Endothelial cell of umbilical vein (primary cell): ENCODE measurements at regions not wholly inside any gene's neighbourhood (a gene's known extent, or its start where the extent isn't known, plus 50 kb on each side); places are given as distances from the start of the nearest gene placed in this dataset.

Experiments used
- BruUV-seq: library from RNA; stranded (reverse); fragments of 400-500 nt; replicated peaks from 2 replicates; lab custom pipeline; 2021; lab: Mats Ljungman, UMichigan
- CTCF ChIA-PET: fragments of 300-600, 350-600 bp; sonication (Branson Sonifier 250); formaldehyde crosslinking; loops from one replicate; lab custom pipeline; 2021; ENCODE audit warnings: antibody characterized with exemption, inconsistent platforms; lab: Charles Lee
- POLR2A ChIA-PET: fragments of 300-600, 350-600 bp; sonication (Branson Sonifier 250); formaldehyde crosslinking; loops from one replicate; lab custom pipeline; 2021; ENCODE audit warnings: antibody characterized with exemption, inconsistent platforms; lab: Charles Lee
- DNase-seq: peaks from one replicate; pipeline ENCODE4 v3.0.0-alpha.2; 2011; ENCODE audit warnings: low read depth, low spot score
- FAIRE-seq: peaks from 2 replicates; lab custom pipeline; 2011; peaks lifted over from hg19 to GRCh38; lab: Jason Lieb, UNC
- H2AFZ ChIP-seq: 2 replicates; pipeline ENCODE4 v1.6.0; 2012; ENCODE audit warnings: low read depth, low read length, control low read depth, inconsistent platforms
- H3K27ac ChIP-seq: 2 replicates; pipeline ENCODE4 v1.5.1; 2011; ENCODE audit warnings: low read depth, mild to moderate bottlenecking, control low read depth, low read length, moderate library complexity; ENCODE audit not compliant: insufficient read depth
- H3K27me3 ChIP-seq, 2 experiments: 2 replicates each; pipeline versions ENCODE4 v1.6.0 to v1.6.1; 2011; ENCODE audit warnings: low read length in 2 of 2, mixed read lengths in 1 of 2; ENCODE audit not compliant: control insufficient read depth in 2 of 2, insufficient read depth in 2 of 2
- H3K36me3 ChIP-seq, 2 experiments: 2 replicates in 1 of 2; 3 replicates in 1 of 2; pipeline ENCODE4 v1.5.1; 2011; ENCODE audit warnings: low read length in 2 of 2, mild to moderate bottlenecking in 1 of 2, moderate library complexity in 1 of 2; ENCODE audit not compliant: control insufficient read depth in 2 of 2, insufficient read depth in 2 of 2; ENCODE audit errors: extremely low read depth in 1 of 2
- H3K4me1 ChIP-seq: 3 replicates; pipeline ENCODE4 v1.5.1; 2011; ENCODE audit warnings: mild to moderate bottlenecking, low read length; ENCODE audit not compliant: control insufficient read depth, insufficient read depth; ENCODE audit errors: extremely low read depth
- H3K4me2 ChIP-seq: 2 replicates; pipeline ENCODE4 v1.6.1; 2011; ENCODE audit warnings: low read length, control low read depth, mixed read lengths; ENCODE audit not compliant: insufficient read depth
- H3K4me3 ChIP-seq, 3 experiments: fragments of 200-600 bp in 1 of 3; sonication (generic), shearing (Covaris generic) in 1 of 3; replicated peaks in 1 of 3; 2 replicates each; pipeline ENCODE4 v1.5.1; 2011 to 2016; ENCODE audit warnings: control low read depth in 3 of 3, low read length in 3 of 3, mild to moderate bottlenecking in 2 of 3, inconsistent platforms in 1 of 3, low read depth in 1 of 3, moderate library complexity in 1 of 3; ENCODE audit not compliant: insufficient read depth in 1 of 3
- H3K79me2 ChIP-seq: 2 replicates; pipeline ENCODE4 v1.6.0; 2012; ENCODE audit warnings: low read length, inconsistent platforms; ENCODE audit not compliant: control insufficient read depth, insufficient read depth
- H3K9ac ChIP-seq: replicated peaks from 2 replicates; pipeline ENCODE3; 2011; ENCODE audit warnings: low read length, control low read depth; ENCODE audit not compliant: insufficient read depth; ENCODE audit errors: extremely low read depth
- H3K9me1 ChIP-seq: replicated peaks from 3 replicates; pipeline ENCODE4 v1.6.0; 2011; ENCODE audit warnings: mild to moderate bottlenecking, low read length; ENCODE audit not compliant: control insufficient read depth, insufficient read depth; ENCODE audit errors: extremely low read depth
- H3K9me3 ChIP-seq: replicated peaks from 2 replicates; pipeline ENCODE4 v1.5.1; 2012; ENCODE audit warnings: low read length, inconsistent platforms; ENCODE audit not compliant: control insufficient read depth, insufficient read depth
- H4K20me1 ChIP-seq: replicated peaks from 2 replicates; pipeline ENCODE3; 2011; ENCODE audit warnings: mild to moderate bottlenecking, low read length; ENCODE audit not compliant: control insufficient read depth, insufficient read depth; ENCODE audit errors: extremely low read depth
- EZH2 ChIP-seq: IDR thresholded peaks from 2 replicates; pipeline ENCODE4 v1.6.1; 2012; ENCODE audit warnings: borderline replicate concordance, low read depth, mild to moderate bottlenecking, moderate library complexity, low read length, inconsistent platforms; ENCODE audit not compliant: severe bottlenecking
- FOS ChIP-seq: IDR thresholded peaks from 2 replicates; pipeline ENCODE4 v1.6.1; 2011; ENCODE audit warnings: mild to moderate bottlenecking, low read length, moderate library complexity, borderline replicate concordance; ENCODE audit not compliant: insufficient read depth
- GATA2 ChIP-seq: IDR thresholded peaks from 2 replicates; pipeline ENCODE4 v1.7.0; 2011; ENCODE audit warnings: low read depth, mild to moderate bottlenecking, moderate library complexity, mixed read lengths, low read length; ENCODE audit not compliant: insufficient read length, insufficient read depth
- JUN ChIP-seq: IDR thresholded peaks from 2 replicates; pipeline ENCODE4 v1.6.1; 2011; ENCODE audit warnings: borderline replicate concordance, low read depth; ENCODE audit not compliant: insufficient read length, insufficient read depth
- MYC ChIP-seq: IDR thresholded peaks from one replicate; pipeline ENCODE4 v1.6.1; 2011; ENCODE audit warnings: mild to moderate bottlenecking, low read depth, low read length
- POLR2A ChIP-seq: IDR thresholded peaks from 2 replicates; pipeline ENCODE4 v1.6.1; 2012; ENCODE audit warnings: low read depth, mild to moderate bottlenecking, control low read depth, low read length
- POLR2AphosphoS5 ChIP-seq: IDR thresholded peaks from 2 replicates; pipeline ENCODE4 v1.6.1; 2012; ENCODE audit warnings: low read depth, mild to moderate bottlenecking, control low read depth, low read length, moderate library complexity; ENCODE audit not compliant: insufficient read depth
- dilution Hi-C: fragments of 300-500 bp; cut with MboI; formaldehyde crosslinking; loops from one replicate; pipeline ENCODE4 v1.15.0; 2019; ENCODE audit warnings: low sequenced_read_pairs; ENCODE audit not compliant: extremely low pct_ligation_motif_present
- intact Hi-C: fragments of 100-400 bp; cut with micrococcal nuclease; formaldehyde crosslinking; loops from one replicate; pipeline ENCODE4 v1.10.0; 2022
- TF ChIP-seq, protein P1 (sequence below): IDR thresholded peaks from 2 replicates; pipeline ENCODE4 v1.6.1; 2011; ENCODE audit not compliant: insufficient read depth, insufficient read length
- TF ChIP-seq, protein P2 (sequence below), 2 donors: IDR thresholded peaks; 1 replicate in 1 of 2; 2 replicates in 1 of 2; pipeline ENCODE4 v1.5.1; 2011; ENCODE audit warnings: low read length in 2 of 2, mild to moderate bottlenecking in 2 of 2, moderate library complexity in 2 of 2, control low read depth in 1 of 2, inconsistent platforms in 1 of 2, low read depth in 1 of 2; ENCODE audit not compliant: insufficient read depth in 1 of 2; ENCODE audit errors: extremely low read depth in 1 of 2

GRCh38 chr13:72041165-72041564, 174.2 kb upstream of the DACH1 start:
- no TSS peak for BruUV-seq
- CTCF ChIA-PET: no interaction called here

More at GRCh38 chr13:72041165-72041564, 174.2 kb upstream of the DACH1 start:
- intact Hi-C loops: no loop called here
- TF ChIP-seq, protein P1, sequence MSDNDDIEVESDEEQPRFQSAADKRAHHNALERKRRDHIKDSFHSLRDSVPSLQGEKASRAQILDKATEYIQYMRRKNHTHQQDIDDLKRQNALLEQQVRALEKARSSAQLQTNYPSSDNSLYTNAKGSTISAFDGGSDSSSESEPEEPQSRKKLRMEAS: no peak
- TF ChIP-seq, protein P2, sequence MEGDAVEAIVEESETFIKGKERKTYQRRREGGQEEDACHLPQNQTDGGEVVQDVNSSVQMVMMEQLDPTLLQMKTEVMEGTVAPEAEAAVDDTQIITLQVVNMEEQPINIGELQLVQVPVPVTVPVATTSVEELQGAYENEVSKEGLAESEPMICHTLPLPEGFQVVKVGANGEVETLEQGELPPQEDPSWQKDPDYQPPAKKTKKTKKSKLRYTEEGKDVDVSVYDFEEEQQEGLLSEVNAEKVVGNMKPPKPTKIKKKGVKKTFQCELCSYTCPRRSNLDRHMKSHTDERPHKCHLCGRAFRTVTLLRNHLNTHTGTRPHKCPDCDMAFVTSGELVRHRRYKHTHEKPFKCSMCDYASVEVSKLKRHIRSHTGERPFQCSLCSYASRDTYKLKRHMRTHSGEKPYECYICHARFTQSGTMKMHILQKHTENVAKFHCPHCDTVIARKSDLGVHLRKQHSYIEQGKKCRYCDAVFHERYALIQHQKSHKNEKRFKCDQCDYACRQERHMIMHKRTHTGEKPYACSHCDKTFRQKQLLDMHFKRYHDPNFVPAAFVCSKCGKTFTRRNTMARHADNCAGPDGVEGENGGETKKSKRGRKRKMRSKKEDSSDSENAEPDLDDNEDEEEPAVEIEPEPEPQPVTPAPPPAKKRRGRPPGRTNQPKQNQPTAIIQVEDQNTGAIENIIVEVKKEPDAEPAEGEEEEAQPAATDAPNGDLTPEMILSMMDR (IDR thresholded peaks at IDR 0.05; ENCODE audit: extremely low read depth in 1 of 2, insufficient read depth in 1 of 2, low read depth in 1 of 2, low read length in 2 of 2): no peak
- TF ChIP-seq POLR2AphosphoS5: no peak
- no peak for TF ChIP-seq FOS
- TF ChIP-seq POLR2A: no peak
- TF ChIP-seq GATA2: no peak
- TF ChIP-seq EZH2: no peak
- no peak for TF ChIP-seq MYC
- no peak for TF ChIP-seq JUN
- Histone ChIP-seq H3K79me2 (no peaks in the 10 kb centered on the region), H3K4me3 (no peak overlapping the region), H3K36me3 (no peaks in the 10 kb centered on the region), H3K4me1 (no peaks in the 10 kb centered on the region), H3K9me3 (no peaks in the 10 kb centered on the region), H2AFZ (no peak overlapping the region), H3K9ac (no peak overlapping the region), H3K4me2 (no peak overlapping the region), H3K27ac (no peak overlapping the region), H3K27me3 (no peaks in the 10 kb centered on the region), H3K9me1 (no peaks in the 10 kb centered on the region), H4K20me1 (no peaks in the 10 kb centered on the region)
- POLR2A ChIA-PET: no interaction called here
- FAIRE-seq (no peak), DNase-seq (no peak)
- dilution Hi-C loops: no loop called here
